T-helper 1 cell treated with Interleukin-12 subunit alpha and Interleukin-12 subunit beta and Interleukin-4 antibody, amounts not matched to agents 30 ng/mL and 1 ng/mL, for 36 hours (primary cell): ENCODE measurements at regions not wholly inside any gene's neighbourhood (a gene's known extent, or its start where the extent isn't known, plus 50 kb on each side); places are given as distances from the start of the nearest gene placed in this dataset.
"Not testable (repeated sequence)": the region's sequence is repeated elsewhere in the genome, so short reads cannot be mapped to it uniquely, and the experiment has no call there.

ENCODE experiments used
- intact Hi-C: fragments of 100-400 bp; cut with micrococcal nuclease; formaldehyde crosslinking; loops from one replicate; pipeline ENCODE4 v1.15.1; 2024

GRCh38 chr3:184440151-184440550, 60.3 kb downstream of the CHRD start:
- intact Hi-C loops, result no loop called here

- intact Hi-C loops, result no loop called here
These were observed 61.5 kb downstream of the CHRD start for GRCh38 chr3:184441202-184441900.

DNA sequence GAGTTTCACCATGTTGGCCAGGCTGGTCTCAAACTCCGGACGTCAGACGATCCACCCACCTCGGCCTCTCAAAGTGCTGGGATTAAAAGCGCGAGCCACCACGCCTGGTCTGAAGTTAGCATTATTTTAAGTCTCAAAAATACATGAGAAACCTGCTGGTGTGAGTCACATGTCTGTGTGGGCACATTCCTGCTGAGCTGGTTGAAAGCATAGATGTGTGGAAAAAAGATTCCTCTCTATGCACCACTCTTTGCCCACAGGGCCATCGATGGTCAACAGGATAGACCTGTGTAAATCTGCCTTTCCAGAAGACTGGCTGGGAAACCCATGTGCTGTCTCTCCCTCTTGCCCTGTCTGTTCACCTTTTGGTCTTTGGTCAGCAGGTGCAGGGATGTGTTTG, 63.5 kb downstream of the CHRD start:
- intact Hi-C loops, result no loop called here

DNA sequence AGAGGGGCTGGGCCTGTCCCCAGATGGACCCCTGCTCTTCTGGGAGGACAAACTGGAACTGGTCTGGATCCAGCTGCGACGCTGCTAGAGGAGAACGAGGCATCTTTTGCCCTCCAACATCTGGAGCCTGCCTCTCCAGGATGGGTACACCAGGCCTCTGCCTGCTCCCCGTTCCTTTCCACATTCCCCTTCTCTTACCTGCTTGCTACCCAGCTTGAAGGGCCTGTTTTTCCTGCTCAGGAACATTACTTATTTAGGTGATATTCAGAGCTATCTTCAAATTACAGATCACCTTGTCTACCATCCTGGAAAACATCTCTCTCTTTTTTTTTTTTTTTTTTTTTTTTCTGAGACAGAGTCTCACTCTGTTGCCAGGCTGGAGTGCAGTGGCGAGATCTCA, 64.0 kb downstream of the CHRD start:
- intact Hi-C loops, result no loop called here

- intact Hi-C loops, result no loop called here
These were observed 68.7 kb downstream of the CHRD start for GRCh38 chr3:184448321-184449160.

GRCh38 chr3:184449161-184449515, 69.3 kb downstream of the CHRD start:
- intact Hi-C loops, result no loop called here

- intact Hi-C loops, result no loop called here
These were observed 70.7 kb downstream of the CHRD start for GRCh38 chr3:184450547-184450946.

DNA sequence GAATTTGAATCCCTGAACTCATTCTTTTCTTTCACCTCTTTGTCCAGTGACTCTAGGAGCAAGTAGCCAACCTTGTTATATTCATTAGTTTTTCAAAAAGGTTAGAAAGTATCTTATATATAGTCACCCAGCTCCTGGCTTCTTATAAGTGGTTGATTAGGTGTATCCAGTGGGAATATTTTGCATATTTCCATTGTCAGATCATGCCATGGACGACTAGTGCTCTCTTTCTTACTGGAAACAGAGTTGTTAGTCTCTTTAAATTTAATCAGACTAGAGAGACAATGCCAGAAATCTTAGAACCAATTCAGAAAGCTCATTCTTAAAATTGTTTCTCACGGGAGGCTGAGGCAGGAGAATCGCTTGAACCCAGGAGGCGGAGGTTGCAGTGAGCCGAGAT, 73.4 kb downstream of the CHRD start:
- intact Hi-C loops, result no loop called here

DNA sequence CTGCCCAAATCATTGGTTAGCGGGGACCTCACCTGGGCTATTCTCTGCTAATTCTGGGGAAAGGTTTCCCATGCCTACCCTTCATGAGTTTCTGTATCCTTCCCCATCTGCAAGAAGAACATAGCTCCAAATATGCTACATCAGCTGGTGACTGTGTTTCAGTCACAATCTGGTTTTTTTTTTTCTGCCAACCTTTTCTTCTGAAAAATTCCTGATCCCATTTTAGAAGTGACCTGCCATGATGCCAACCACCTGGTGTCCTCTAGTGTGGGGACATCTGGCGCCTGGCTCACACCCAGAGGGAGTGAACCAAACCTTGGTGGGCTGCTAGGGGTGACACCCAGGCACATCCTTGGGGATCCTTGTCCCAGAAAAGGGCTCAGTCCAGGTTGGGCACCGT, 76.1 kb downstream of the CHRD start:
- intact Hi-C loops, result no loop called here

GRCh38 chr3:184456476-184456875, 76.6 kb downstream of the CHRD start:
- intact Hi-C loops, result no loop called here

GRCh38 chr3:184457329-184457728, 77.5 kb downstream of the CHRD start:
- intact Hi-C loops, result no loop called here

GRCh38 chr3:184457784-184458377, 78.0 kb downstream of the CHRD start:
- intact Hi-C loops, result not testable (repeated sequence)

GRCh38 chr3:184459355-184459754, 79.5 kb downstream of the CHRD start:
- intact Hi-C loops, result no loop called here

- intact Hi-C loops, result no loop called here
These were observed 80.4 kb downstream of the CHRD start for GRCh38 chr3:184460276-184460675.

- intact Hi-C loops, result no loop called here
These were observed 81.4 kb downstream of the CHRD start for GRCh38 chr3:184461219-184461618.

- intact Hi-C loops, result loop anchor here (5.0 kb wide), 1 partner anchor 49 kb away; no protein-coding TSS in a partner anchor
These were observed 86.1 kb downstream of the CHRD start for GRCh38 chr3:184465883-184466412.

GRCh38 chr3:184466413-184466960, 86.6 kb downstream of the CHRD start:
- intact Hi-C loops, result loop anchor here (5.0 kb wide), 1 partner anchor 49 kb away; no protein-coding TSS in a partner anchor

- intact Hi-C loops, result loop anchor here (5.0 kb wide), 1 partner anchor 50 kb away; no protein-coding TSS in a partner anchor
These were observed 87.3 kb downstream of the CHRD start for GRCh38 chr3:184467171-184467570.

DNA sequence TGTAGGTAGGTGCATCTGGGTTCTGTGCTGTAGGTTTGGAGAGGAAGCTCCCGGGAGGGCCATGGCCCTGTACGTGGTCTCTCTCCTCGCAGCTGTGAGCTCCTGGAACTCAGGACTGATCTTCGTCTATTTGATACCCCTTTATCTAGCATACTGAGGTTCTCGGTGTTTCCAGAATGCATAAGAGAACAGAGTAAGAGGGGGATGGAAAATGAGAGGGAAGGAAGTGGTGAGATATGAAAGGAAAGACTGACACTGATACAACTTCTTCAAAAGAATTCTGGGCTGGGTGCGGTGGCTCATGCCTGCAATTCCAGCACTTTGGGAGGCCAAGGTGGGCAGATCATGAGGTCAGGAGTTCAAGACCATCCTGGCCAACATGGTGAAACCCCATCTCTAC, 90.7 kb downstream of the CHRD start:
- intact Hi-C loops, result no loop called here

GRCh38 chr3:184471439-184471838, 90.1 kb upstream of the EPHB3 start:
- intact Hi-C loops, result no loop called here

GRCh38 chr3:184472723-184473428, 88.7 kb upstream of the EPHB3 start:
- intact Hi-C loops, result no loop called here
